Lung microvascular endothelial cell (primary cell): ENCODE measurements at regions not wholly inside any gene's neighbourhood (a gene's known extent, or its start where the extent isn't known, plus 50 kb on each side); places are given as distances from the start of the nearest gene placed in this dataset.
"Not testable (repeated sequence)": the region's sequence is repeated elsewhere in the genome, so short reads cannot be mapped to it uniquely, and the experiment has no call there.

ENCODE experiments used
- DNase-seq, 2 donors: peaks; one replicate each; pipeline versions ENCODE4 v3.0.0 to v3.0.0-alpha.2; 2010; ENCODE audit warnings: low read depth in 2 of 2

DNA sequence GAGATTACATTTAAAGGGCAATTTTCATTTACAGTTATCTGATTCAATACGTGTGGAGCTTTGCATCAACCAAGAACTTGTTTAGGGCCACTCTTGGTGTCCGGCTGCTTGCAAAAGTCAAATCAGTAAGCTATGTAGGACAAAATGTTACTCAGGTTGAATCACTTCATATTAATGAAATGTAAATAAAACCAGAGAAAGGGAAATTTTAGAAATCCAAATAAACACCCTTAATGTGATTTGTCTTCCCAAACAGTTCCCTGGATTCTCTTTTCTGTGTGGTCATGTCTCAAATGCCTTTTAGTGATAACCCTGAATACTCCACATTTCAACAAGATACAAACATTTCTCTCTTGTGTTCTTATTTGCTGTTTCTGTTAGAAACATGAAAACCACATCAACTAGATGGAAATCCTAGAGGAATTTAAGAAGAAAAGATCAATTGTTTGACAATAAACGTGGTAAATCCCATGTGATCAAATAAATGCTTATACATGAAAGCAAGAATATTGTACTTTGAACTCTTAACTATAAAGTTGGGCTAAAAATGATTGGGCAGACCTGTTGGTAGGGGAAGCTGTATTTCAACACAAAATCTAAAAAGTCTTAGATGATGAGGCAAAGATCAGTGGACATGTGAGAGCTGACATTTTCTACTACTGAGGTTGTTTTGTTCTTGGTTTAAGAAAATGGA is 101.3 kb downstream of the CDC42EP3 start:
- DNase-seq: no peak

GRCh38 chr2:37570773-37571586 is 100.5 kb downstream of the CDC42EP3 start:
- peak in 1 of 2 donors; percentile 88 for DNase-seq

- DNase-seq: no peak
Observed at GRCh38 chr2:37571587-37572136, 99.8 kb downstream of the CDC42EP3 start.

DNA sequence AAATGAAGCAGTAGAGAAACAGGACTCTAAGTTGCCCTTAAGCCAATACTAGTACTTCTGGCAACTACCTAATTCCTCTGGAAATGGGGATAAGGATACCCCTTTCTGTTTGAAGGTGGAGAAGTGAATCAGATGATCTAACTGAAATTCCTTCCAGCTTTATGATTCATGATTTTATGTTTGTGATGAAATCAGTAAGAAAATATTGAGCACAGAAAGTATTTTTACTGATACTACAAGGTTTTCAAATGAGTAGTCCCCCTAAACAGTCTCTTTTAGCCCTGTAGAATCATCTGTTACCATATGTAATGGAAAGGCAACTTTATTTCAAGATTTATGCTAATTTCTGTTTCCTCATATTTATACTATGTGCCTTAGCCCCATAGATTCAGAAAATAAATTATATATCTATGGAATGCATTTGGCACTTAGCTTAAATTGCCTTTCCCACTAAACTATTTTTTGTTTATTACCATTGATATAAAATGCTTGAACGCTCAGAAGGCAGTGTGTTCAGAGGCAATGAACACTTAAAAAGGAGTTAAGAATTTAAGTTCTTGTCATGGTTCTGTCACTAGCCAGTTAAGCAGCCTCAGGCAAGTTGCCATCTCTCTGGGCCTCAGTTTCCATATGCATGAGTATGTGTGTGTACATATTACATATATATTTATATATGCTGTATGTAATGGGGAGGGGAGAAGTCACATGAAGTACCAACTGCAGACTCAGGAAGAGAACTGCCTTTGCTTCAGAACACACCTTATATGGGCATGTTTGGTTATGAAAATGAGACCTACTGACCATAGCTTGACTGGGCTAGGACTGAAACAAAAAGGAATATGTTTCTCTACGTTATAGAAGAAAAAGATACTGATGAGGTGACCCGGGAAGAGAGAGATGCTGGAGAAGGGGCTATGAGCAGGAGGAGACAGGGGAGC is 97.7 kb downstream of the CDC42EP3 start:
- DNase-seq: peak in 1 of 2 donors; percentile 32

GRCh38 chr2:37575780-37576179 is 95.7 kb downstream of the CDC42EP3 start:
- DNase-seq: no peak

GRCh38 chr2:37576194-37576593 is 95.2 kb downstream of the CDC42EP3 start:
- not testable (repeated sequence) for DNase-seq

DNA sequence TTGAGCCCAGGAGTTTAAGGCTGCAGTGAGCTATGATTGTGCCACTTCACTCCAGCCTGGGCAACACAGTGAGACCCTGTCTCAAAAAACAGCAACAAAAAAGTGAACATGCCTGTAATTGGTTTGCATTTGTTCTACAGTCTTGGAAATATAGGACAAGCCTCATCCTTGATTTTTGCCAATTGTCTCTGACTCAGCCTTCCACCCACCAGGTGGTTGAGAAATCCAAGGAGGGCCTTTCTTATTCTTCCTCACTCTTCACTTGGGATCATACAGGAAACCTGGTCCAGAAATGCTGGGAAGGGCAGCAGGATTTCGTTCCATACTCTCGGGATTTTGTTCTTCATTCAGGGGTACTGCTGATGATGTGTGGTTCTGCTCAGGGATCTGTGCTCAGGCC is 94.6 kb downstream of the CDC42EP3 start:
- DNase-seq: no peak

DNA sequence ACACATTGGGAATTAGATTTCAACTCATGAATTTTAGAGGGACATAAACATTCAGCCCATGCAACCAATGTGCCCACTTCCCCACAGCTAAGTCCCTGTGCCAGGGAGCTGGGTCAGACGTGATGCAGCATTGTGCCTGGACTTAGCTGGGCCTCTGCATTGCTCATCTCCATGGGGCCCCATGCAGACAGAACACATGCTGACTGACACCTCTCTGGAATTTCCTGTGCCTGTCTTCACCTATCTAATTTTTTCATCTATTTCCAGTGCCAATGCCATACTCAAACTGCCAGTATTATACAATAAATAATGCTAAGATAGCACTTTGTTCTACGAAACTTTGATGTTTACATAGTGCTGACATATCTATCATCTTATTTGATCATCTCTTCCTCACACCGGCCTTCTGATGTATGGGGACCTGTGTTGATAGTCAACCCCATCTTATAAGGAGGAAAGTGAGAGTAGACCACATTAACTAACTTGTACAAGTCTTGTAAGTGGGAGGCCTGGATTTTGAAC is 92.2 kb downstream of the CDC42EP3 start:
- DNase-seq: no peak

GRCh38 chr2:37579949-37580348 is 91.5 kb downstream of the CDC42EP3 start:
- not testable (repeated sequence) for DNase-seq

GRCh38 chr2:37581433-37581832 is 90.0 kb downstream of the CDC42EP3 start:
- no peak for DNase-seq

GRCh38 chr2:37582481-37583220 is 88.8 kb downstream of the CDC42EP3 start:
- DNase-seq: peak in 1 of 2 donors; percentile 25

GRCh38 chr2:37583402-37583801 is 88.0 kb downstream of the CDC42EP3 start:
- DNase-seq: peak; percentile 10 to 35

- DNase-seq: peak in 1 of 2 donors; percentile 68
Observed at GRCh38 chr2:37583867-37584266, 87.6 kb downstream of the CDC42EP3 start.

- peak in 1 of 2 donors; percentile 66 for DNase-seq
Observed at GRCh38 chr2:37585295-37585908, 86.0 kb downstream of the CDC42EP3 start.

GRCh38 chr2:37585982-37586621 is 85.3 kb downstream of the CDC42EP3 start:
- peak; percentile 48 to 97 for DNase-seq

GRCh38 chr2:37586663-37587317 is 84.7 kb downstream of the CDC42EP3 start:
- DNase-seq: peak in 1 of 2 donors; percentile 40

GRCh38 chr2:37587817-37588216 is 83.6 kb downstream of the CDC42EP3 start:
- no peak for DNase-seq

DNA sequence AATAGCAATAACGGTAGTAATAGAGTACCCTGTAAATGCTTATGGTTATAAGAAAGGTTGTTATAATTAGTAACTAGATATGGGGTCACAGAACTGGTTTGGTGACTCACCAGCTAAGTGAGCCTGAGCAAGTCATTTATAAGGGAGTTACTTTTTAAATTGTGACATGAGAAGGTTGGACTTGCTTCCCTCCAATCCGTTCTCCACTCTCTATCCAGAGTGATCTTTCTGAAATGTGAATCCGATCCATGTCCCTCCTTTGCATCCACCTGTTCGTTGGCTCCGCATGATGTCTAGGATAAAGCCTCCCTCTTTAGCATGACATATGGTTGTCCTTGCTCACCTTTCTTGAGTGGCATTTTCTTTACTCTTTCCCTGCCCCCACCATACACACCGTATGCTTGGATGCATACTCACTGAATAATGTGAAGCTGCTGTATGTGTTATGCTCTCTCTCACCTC is 83.1 kb downstream of the CDC42EP3 start:
- DNase-seq: peak in 1 of 2 donors; percentile 32

DNA sequence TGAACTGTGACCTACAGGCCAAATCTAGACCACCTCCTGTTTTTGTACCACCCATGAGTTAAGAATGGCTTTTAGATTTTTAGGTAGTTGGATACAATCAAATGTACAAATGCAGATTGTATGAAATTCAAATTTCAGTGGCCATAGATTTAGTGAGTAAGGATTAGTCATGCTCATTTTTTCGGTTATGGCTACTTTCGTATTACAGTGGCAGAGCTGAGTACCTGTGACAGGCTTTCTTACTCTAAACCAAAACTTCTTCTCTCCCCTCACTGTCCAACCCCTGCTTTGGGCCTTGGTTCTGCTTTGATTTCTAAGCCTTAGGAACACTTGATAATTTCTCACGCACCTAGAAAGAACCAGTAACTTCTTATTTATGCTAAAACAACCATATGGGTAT is 82.1 kb downstream of the CDC42EP3 start:
- peak in 1 of 2 donors; percentile 17 for DNase-seq
